Dermis microvascular lymphatic vessel endothelial cell (primary cell): ENCODE measurements at regions not wholly inside any gene's neighbourhood (a gene's known extent, or its start where the extent isn't known, plus 50 kb on each side); places are given as distances from the start of the nearest gene placed in this dataset.

Experiments used
- DNase-seq, 2 donors: peaks; one replicate each; pipeline versions ENCODE4 v3.0.0 to v3.0.0-alpha.2; 2010; ENCODE audit warnings: low read depth in 2 of 2

- no peak for DNase-seq
These were observed 119.3 kb upstream of the RALGAPA2 start for GRCh38 chr20:20831794-20832193.

GRCh38 chr20:20829681-20830080 is 117.2 kb upstream of the RALGAPA2 start:
- DNase-seq = no peak

- DNase-seq = no peak
These were observed 115.7 kb upstream of the RALGAPA2 start for GRCh38 chr20:20827992-20828597.

- peak; percentile 56 to 59 for DNase-seq
These were observed 112.6 kb upstream of the RALGAPA2 start for GRCh38 chr20:20824924-20825584.

- no peak for DNase-seq
These were observed 111.0 kb upstream of the RALGAPA2 start for GRCh38 chr20:20823476-20823881.

- no peak for DNase-seq
These were observed 109.2 kb upstream of the RALGAPA2 start for GRCh38 chr20:20821484-20822260.

GRCh38 chr20:20820785-20821483 is 108.5 kb upstream of the RALGAPA2 start:
- no peak for DNase-seq

GRCh38 chr20:20820104-20820503 is 107.7 kb upstream of the RALGAPA2 start:
- DNase-seq = peak; percentile 22 to 45

- DNase-seq = no peak
These were observed 104.7 kb upstream of the RALGAPA2 start for GRCh38 chr20:20816969-20817755.

GRCh38 chr20:20815711-20816455 is 103.4 kb upstream of the RALGAPA2 start:
- no peak for DNase-seq

- no peak for DNase-seq
These were observed 102.2 kb upstream of the RALGAPA2 start for GRCh38 chr20:20814685-20815084.

GRCh38 chr20:20812136-20812535 is 99.7 kb upstream of the RALGAPA2 start:
- DNase-seq = no peak

- no peak for DNase-seq
These were observed 95.6 kb upstream of the RALGAPA2 start for GRCh38 chr20:20808016-20808415.

- no peak for DNase-seq
These were observed 94.0 kb upstream of the RALGAPA2 start for GRCh38 chr20:20806121-20807095.

- DNase-seq = no peak
These were observed 90.6 kb upstream of the RALGAPA2 start for GRCh38 chr20:20803011-20803410.

GRCh38 chr20:20802328-20802727 is 89.9 kb upstream of the RALGAPA2 start:
- DNase-seq = peak in 1 of 2 donors; percentile 85

- DNase-seq = no peak
These were observed 87.4 kb upstream of the RALGAPA2 start for GRCh38 chr20:20799716-20800312.

- DNase-seq = peak in 1 of 2 donors; percentile 35
These were observed 85.3 kb upstream of the RALGAPA2 start for GRCh38 chr20:20797521-20798310.
